GM12878 (cell line): ENCODE measurements at regions not wholly inside any gene's neighbourhood (a gene's known extent, or its start where the extent isn't known, plus 50 kb on each side); places are given as distances from the start of the nearest gene placed in this dataset.

ENCODE experiments used
- BHLHE40 ChIP-seq, 2 experiments: fragments of 450-650 bp in 1 of 2; IDR thresholded peaks; 2 replicates each; pipeline ENCODE4 v1.6.1; 2011 to 2017; ENCODE audit warnings: low read depth in 2 of 2, borderline replicate concordance in 1 of 2, improper control_type of control experiment in 1 of 2, low read length in 1 of 2, mild to moderate bottlenecking in 1 of 2
- BRCA1 ChIP-seq: IDR thresholded peaks from 2 replicates; pipeline ENCODE4 v1.6.1; 2011; ENCODE audit warnings: low read depth, low read length, improper control_type of control experiment
- CBFB ChIP-seq: IDR thresholded peaks from 2 replicates; pipeline ENCODE4 v1.6.1; 2016; ENCODE audit warnings: antibody characterized with exemption, low read depth
- CHD1 ChIP-seq: IDR thresholded peaks from 2 replicates; pipeline ENCODE4 v1.6.1; 2012; ENCODE audit warnings: low read depth, low read length, improper control_type of control experiment
- CREB1 ChIP-seq: IDR thresholded peaks from 2 replicates; pipeline ENCODE4 v1.6.1; 2012; ENCODE audit warnings: low read depth, mild to moderate bottlenecking, inconsistent platforms
- EED ChIP-seq: sonication (generic); IDR thresholded peaks from 2 replicates; pipeline ENCODE4 v1.6.1; 2016; ENCODE audit warnings: antibody characterized with exemption, low read depth
- EP300 ChIP-seq, 2 experiments: fragments of 150-350 bp in 1 of 2; IDR thresholded peaks; 2 replicates each; pipeline ENCODE4 v1.6.1; 2011 to 2012; ENCODE audit warnings: low read depth in 2 of 2, low read length in 2 of 2, borderline replicate concordance in 1 of 2, improper control_type of control experiment in 1 of 2, inconsistent platforms in 1 of 2; ENCODE audit not compliant: control insufficient read depth in 1 of 2
- FOXK2 ChIP-seq: fragments of 450-650 bp; IDR thresholded peaks from 2 replicates; pipeline ENCODE4 v1.6.1; 2017; ENCODE audit warnings: mild to moderate bottlenecking, moderate library complexity
- HDAC2 ChIP-seq: fragments of 200-600 bp; sonication (generic); IDR thresholded peaks from 2 replicates; pipeline ENCODE4 v1.6.1; 2017
- MEF2A ChIP-seq: IDR thresholded peaks from 2 replicates; pipeline ENCODE4 v1.6.1; 2011; ENCODE audit warnings: low read depth, mild to moderate bottlenecking, low read length, moderate library complexity; ENCODE audit not compliant: insufficient read depth
- MXI1 ChIP-seq: fragments of 150-350 bp; IDR thresholded peaks from 2 replicates; pipeline ENCODE4 v1.6.1; 2011; ENCODE audit warnings: low read depth, mild to moderate bottlenecking, inconsistent platforms, low read length, improper control_type of control experiment
- NBN ChIP-seq: fragments of 450-650 bp; IDR thresholded peaks from 2 replicates; pipeline ENCODE4 v1.6.1; 2016
- RELA ChIP-seq: fragments of 450-650 bp; IDR thresholded peaks from 2 replicates; pipeline ENCODE4 v1.8.0; 2014; ENCODE audit warnings: borderline replicate concordance; ENCODE audit not compliant: partially characterized antibody
- SIN3A ChIP-seq: IDR thresholded peaks from 2 replicates; pipeline ENCODE4 v1.6.1; 2012; ENCODE audit warnings: low read depth, low read length, improper control_type of control experiment
- SIX5 ChIP-seq: IDR thresholded peaks from 2 replicates; pipeline ENCODE4 v1.6.1; 2011; ENCODE audit warnings: mild to moderate bottlenecking, low read depth, low read length, moderate library complexity; ENCODE audit not compliant: severe bottlenecking
- TCF12 ChIP-seq: IDR thresholded peaks from 2 replicates; pipeline ENCODE4 v1.6.1; 2011; ENCODE audit warnings: low read depth, mild to moderate bottlenecking, low read length
- YY1 ChIP-seq: IDR thresholded peaks from 2 replicates; pipeline ENCODE4 v1.6.1; 2011; ENCODE audit warnings: low read depth, mild to moderate bottlenecking, low read length
- ZNF207 ChIP-seq: fragments of 450-650 bp; IDR thresholded peaks from 2 replicates; pipeline ENCODE4 v1.6.1; 2014; ENCODE audit warnings: antibody characterized with exemption, mild to moderate bottlenecking, borderline replicate concordance
- ZZZ3 ChIP-seq: IDR thresholded peaks from 2 replicates; pipeline ENCODE4 v1.6.1; 2011; ENCODE audit warnings: low read depth; ENCODE audit not compliant: control insufficient read depth, insufficient read length
- TF ChIP-seq, protein P1 (sequence below): fragments of 450-650 bp; IDR thresholded peaks from 2 replicates; pipeline ENCODE4 v1.6.1; 2016; ENCODE audit warnings: mild to moderate bottlenecking
- TF ChIP-seq, protein P2 (sequence below): fragments of 450-650 bp; IDR thresholded peaks from 2 replicates; pipeline ENCODE4 v1.6.1; 2014; ENCODE audit warnings: mild to moderate bottlenecking
- TF ChIP-seq, protein P3 (sequence below): IDR thresholded peaks from 2 replicates; pipeline ENCODE4 v1.6.1; 2011; ENCODE audit warnings: mild to moderate bottlenecking, low read depth, low read length, moderate library complexity; ENCODE audit not compliant: insufficient replicate concordance
- TF ChIP-seq, protein P4 (sequence below): fragments of 450-650 bp; formaldehyde crosslinking; IDR thresholded peaks from 2 replicates; pipeline ENCODE4 v1.4.0; 2020; ENCODE audit warnings: mild to moderate bottlenecking, moderate library complexity

DNA sequence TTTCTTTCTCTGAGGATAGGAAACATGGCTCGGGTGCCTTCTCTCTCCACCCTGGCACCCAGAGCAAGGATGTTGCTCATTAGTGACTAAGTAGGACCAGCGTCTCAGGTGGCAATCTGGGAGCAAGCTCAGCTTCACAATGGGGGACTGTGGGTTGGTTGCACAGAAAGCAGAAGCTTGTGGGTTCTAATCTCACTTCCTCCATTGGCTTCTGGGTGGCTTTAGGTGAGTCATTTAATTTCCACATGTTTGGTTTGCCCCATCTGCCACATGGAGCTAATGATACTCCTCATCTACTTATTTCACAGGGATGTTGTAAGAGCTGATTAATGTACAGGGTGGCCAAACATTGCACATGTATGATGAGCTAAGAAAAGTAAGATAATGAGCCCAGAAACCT, 54.8 kb upstream of the AKIRIN2 start (continued):
- TF ChIP-seq SIN3A (no peak), BRCA1 (no peak), MXI1 (peak; percentile 81), ZZZ3 (no peak), CREB1 (peak; percentile 45), ZNF207 (no peak), CHD1 (no peak), NBN (peak; percentile 82; the same call in 1 of the 2 replicates), FOXK2 (no peak), BHLHE40 (IDR thresholded peaks at IDR 0.05; ENCODE audit: borderline replicate concordance in 1 of 2, low read depth in 2 of 2, low read length in 1 of 2) (peak; percentile 30 to 60; a peak in 2 of 4 replicates), SIX5 (no peak), YY1 (peak; percentile 74), HDAC2 (no peak), CBFB (peak; percentile 89), EP300 (IDR thresholded peaks at IDR 0.05; ENCODE audit: borderline replicate concordance in 1 of 2, control insufficient read depth in 1 of 2, low read depth in 2 of 2, low read length in 2 of 2) (peak; percentile 90 to 93), MEF2A (0 out of 2 replicates have a peak, but pooled peaks have one; percentile 66), RELA (peak; percentile 40), TCF12 (peak; percentile 88), EED (peak; percentile 97)
- TF ChIP-seq, protein P1, sequence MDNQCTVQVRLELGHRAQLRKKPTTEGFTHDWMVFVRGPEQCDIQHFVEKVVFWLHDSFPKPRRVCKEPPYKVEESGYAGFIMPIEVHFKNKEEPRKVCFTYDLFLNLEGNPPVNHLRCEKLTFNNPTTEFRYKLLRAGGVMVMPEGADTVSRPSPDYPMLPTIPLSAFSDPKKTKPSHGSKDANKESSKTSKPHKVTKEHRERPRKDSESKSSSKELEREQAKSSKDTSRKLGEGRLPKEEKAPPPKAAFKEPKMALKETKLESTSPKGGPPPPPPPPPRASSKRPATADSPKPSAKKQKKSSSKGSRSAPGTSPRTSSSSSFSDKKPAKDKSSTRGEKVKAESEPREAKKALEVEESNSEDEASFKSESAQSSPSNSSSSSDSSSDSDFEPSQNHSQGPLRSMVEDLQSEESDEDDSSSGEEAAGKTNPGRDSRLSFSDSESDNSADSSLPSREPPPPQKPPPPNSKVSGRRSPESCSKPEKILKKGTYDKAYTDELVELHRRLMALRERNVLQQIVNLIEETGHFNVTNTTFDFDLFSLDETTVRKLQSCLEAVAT: 0 out of 2 replicates have a peak, but pooled peaks have one; percentile 46
- TF ChIP-seq, protein P2, sequence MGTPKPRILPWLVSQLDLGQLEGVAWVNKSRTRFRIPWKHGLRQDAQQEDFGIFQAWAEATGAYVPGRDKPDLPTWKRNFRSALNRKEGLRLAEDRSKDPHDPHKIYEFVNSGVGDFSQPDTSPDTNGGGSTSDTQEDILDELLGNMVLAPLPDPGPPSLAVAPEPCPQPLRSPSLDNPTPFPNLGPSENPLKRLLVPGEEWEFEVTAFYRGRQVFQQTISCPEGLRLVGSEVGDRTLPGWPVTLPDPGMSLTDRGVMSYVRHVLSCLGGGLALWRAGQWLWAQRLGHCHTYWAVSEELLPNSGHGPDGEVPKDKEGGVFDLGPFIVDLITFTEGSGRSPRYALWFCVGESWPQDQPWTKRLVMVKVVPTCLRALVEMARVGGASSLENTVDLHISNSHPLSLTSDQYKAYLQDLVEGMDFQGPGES: no peak
- TF ChIP-seq, protein P3, sequence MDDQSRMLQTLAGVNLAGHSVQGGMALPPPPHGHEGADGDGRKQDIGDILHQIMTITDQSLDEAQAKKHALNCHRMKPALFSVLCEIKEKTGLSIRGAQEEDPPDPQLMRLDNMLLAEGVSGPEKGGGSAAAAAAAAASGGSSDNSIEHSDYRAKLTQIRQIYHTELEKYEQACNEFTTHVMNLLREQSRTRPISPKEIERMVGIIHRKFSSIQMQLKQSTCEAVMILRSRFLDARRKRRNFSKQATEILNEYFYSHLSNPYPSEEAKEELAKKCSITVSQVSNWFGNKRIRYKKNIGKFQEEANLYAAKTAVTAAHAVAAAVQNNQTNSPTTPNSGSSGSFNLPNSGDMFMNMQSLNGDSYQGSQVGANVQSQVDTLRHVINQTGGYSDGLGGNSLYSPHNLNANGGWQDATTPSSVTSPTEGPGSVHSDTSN: no peak
- TF ChIP-seq, protein P4, sequence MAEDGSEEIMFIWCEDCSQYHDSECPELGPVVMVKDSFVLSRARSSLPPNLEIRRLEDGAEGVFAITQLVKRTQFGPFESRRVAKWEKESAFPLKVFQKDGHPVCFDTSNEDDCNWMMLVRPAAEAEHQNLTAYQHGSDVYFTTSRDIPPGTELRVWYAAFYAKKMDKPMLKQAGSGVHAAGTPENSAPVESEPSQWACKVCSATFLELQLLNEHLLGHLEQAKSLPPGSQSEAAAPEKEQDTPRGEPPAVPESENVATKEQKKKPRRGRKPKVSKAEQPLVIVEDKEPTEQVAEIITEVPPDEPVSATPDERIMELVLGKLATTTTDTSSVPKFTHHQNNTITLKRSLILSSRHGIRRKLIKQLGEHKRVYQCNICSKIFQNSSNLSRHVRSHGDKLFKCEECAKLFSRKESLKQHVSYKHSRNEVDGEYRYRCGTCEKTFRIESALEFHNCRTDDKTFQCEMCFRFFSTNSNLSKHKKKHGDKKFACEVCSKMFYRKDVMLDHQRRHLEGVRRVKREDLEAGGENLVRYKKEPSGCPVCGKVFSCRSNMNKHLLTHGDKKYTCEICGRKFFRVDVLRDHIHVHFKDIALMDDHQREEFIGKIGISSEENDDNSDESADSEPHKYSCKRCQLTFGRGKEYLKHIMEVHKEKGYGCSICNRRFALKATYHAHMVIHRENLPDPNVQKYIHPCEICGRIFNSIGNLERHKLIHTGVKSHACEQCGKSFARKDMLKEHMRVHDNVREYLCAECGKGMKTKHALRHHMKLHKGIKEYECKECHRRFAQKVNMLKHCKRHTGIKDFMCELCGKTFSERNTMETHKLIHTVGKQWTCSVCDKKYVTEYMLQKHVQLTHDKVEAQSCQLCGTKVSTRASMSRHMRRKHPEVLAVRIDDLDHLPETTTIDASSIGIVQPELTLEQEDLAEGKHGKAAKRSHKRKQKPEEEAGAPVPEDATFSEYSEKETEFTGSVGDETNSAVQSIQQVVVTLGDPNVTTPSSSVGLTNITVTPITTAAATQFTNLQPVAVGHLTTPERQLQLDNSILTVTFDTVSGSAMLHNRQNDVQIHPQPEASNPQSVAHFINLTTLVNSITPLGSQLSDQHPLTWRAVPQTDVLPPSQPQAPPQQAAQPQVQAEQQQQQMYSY (CRISPR knock-in tag): no peak
